ENCODE measurements at regions not wholly inside any gene's neighbourhood (a gene's known extent, or its start where the extent isn't known, plus 50 kb on each side); places are given as distances from the start of the nearest gene placed in this dataset.

GRCh38 chr1:112337028-112337531 lies 58.9 kb upstream of the CTTNBP2NL start:
- TF ChIP-seq CTCF (IDR thresholded peaks at IDR 0.05), result peak; percentile 49
- TF ChIP-seq EZH2 (IDR thresholded peaks at IDR 0.05), result no peak
- no peak for TF ChIP-seq EZH2phosphoT487 (IDR thresholded peaks at IDR 0.05)
